ENCODE measurements at regions not wholly inside any gene's neighbourhood (a gene's known extent, or its start where the extent isn't known, plus 50 kb on each side); places are given as distances from the start of the nearest gene placed in this dataset.
"Not testable (repeated sequence)": the region's sequence is repeated elsewhere in the genome, so short reads cannot be mapped to it uniquely, and the experiment has no call there.

DNA sequence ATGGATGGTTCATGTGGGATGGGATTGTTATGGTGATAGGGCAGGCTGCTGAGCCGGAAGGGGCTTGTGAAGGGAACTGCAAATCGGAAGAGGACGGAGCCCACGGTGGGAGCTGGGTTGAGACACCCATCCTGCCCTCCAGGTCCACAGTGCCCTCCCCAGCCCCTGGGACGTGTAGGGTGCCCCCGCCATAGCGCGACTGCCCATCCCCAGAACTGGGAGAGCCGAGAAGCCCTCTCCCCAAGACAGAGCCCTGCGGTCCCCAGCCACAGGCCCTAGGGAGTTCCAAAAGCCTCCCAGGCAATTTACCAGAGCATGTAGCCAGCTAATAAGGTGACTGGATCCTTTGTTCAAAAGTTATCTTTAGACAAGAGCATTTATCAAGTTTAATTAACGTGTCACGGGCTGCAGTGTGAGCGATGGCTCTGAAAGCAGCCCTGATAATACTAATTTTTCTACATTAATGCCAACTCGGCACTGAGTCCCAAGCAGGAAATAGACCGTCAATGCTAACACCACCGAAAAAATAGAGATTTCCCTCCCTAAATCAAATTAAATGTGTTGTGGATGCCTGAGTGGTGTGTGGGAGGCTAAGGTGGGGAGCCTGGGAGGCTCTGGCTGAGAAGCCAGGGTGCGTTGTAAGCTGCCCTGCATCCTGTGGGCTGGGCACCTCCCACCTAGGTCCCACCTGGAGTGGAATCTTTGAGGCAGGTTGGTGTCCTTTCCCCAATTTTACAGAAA lies 76.8 kb upstream of the RTL6 start:
- DNase-seq: peak in 1 of 2 experiments; percentile 13

DNA sequence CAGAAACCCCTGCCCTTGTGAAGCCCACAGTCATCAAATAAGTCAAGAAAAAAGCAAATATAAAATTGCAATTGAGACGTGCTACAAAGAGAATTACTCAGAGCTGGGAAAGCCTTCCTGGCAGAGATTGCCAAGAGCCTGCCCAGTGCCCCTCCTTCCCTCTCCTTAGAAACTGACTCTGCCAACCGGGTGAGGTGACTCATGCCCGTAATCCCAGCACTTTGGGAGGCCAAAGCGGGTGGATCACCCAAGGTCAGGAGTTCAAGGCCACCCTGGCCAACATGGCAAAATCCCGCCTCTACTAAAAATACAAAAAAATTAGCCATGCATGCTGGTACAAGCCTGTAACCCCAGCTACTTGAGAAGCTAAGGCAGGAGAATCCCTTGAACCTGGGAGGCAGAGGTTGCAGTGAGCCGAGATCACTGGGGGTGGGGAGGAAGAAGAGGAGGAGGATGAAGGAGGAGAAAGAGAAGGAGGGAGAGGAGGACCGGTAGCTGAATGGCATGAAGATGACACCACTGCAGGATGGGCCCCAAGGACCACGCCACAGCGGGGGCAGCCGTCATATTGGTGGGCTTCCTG lies 76.1 kb upstream of the RTL6 start:
- no peak for DNase-seq

DNA sequence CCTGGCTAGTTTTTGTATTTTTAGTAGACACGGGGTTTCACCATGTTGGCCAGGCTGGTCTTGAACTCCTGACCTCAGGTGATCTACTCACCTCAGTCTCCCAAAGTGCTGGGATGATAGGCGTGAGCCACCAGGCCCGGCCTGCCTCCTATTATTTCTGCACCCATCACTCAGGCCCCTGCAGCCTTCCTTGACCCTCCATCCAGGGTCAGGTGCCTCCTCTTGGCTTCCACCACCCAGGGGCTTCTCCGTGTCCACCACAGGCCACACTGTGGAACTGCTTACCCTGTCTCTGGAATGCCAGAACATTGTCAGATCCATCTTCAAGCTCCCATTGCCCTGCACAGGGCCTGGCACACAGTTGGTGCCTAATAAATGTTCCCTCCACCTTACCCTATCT lies 75.4 kb upstream of the RTL6 start:
- DNase-seq: no peak

DNA sequence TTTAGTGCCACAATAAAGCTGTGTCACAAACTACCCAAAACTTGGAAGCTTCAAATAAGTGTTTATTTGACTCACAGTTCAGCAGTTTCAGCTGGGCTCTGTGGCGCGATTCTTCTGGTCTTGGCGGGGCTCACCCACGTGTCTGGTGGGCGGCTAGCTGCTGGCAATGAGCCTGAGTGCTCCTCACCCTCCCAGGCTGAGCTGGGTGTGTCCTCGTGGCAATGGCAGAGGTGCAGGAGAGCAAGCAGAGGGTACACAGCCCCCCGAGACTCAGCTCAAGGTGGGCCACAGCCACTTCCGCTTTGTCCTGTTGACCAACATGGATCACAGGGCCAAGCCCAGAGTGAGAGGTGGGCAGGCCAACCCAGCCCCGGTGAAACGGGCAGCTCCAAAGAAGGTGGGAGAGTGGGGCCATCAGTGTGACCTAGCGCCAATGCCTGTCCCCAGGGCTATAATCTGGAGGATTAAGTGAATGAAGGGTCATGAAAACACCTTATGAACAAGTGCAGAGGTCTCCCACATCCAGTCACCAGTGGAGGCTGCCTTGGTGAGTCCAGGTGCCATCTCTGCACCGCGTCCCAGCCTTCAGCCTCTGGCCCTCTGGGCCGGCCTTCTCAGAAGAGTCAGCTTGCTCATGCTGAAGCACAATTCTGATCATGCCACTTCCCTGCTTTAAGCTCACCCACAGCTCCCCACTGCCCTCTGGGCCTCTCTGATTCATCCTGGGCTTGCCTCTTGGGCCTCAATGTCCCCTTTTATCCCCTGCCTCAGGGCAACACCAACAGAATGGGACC lies 74.6 kb upstream of the RTL6 start:
- no peak for DNase-seq

DNA sequence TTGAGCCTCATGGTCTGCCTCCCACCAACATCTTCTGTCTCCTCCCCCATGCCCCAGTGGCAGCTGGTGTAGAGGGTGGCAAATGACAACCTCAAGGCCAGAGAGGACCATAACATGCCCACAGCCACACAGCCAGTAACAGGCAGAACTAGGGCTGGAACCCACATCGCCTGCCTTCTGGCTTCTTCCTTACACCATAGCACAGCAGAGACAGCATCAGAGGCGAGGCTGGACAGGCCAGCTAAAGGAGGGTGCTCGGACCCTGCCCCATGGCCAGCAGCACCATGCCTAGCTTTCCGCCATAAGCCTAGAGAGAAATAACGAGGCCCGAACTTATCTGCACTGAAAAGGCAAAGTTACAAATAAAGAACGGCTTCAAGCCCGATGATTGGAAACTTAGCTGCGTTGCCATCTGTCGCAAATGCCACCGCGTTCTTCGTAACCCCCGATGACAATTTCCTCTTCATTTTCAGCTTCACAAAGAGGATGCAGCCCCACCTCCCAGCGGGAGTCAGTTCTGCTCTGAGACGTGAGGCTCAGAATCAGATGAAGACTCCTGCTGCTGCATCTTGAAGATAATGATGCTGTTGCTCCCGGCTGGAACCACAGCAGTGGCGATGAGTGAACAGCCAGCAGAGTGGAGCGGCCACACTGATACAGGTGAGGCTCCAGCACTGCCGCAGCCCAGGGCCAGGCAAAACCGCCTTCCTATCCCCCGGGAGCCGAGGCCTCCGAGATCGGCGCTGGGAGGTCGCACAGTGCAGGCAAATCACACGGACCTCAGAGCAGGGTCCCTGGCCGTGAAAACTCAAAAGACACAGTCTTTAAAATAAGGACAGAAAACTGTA lies 73.8 kb upstream of the RTL6 start:
- no peak for DNase-seq

DNA sequence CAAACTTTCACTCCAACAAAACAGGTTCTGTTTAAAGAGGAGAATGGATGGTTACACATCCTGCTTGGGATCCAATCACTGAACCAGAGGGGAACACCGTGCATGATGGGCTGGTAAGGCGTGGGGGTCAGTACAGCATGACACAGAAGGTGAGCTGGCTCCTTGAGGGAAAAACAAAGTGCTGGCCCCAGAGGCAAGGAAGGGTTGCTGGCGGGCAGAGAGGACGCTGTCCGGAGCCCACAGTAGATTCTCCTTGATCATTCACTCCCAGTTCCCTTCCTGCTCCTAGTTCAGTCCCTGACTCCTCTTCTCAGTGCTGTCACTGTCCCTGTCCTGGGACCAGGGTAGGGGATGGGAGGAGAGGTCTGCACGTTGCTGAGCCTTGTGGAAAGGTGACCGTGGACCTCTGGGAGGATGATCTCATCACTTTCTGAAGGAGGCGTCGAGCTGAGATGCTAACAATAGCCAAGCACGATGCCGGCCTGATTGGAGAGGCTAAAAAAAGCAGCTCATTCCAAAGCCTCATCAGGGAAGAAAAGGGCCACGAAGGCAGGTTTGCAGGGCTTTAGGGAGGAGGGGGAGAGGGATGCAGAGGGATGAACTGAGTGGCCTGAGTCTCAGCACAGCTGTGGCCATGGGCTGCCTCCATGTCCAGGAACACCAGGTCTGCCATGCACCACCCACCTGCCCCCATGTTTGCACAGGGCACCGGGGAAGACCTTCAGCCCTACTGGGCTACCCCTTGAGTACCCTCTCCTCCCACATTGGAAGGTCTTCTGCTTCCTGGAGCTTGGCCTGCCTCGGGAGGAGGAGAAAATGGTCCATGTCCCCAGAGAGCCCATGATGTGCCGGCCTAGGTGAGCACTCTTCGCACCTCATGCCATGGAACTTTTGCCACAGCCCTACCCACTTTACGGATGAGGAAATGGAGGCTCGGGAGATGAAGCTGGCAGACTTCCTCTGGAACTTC lies 72.7 kb upstream of the RTL6 start:
- no peak for DNase-seq

DNA sequence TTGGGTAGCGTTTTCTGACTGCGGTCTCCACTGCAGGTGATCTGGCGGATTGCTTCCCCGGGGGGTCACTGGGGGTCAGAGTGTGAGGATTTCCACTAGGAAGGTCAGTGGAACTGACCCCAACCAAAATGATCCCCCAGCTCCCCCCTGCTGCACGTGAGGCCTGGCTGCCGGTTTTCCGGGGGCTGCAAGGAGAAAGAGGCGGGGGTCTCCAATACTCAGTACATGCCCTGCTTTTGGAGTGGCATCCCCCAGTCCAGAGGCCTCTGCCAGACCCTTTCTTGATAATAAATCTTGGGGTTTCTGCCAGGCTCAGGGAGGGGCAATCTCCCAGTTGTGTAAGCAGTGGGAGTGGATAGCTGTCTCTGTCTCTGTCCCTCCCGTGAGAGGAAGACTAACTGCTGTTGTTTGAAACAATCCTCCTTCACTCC lies 71.5 kb upstream of the RTL6 start:
- no peak for DNase-seq

DNA sequence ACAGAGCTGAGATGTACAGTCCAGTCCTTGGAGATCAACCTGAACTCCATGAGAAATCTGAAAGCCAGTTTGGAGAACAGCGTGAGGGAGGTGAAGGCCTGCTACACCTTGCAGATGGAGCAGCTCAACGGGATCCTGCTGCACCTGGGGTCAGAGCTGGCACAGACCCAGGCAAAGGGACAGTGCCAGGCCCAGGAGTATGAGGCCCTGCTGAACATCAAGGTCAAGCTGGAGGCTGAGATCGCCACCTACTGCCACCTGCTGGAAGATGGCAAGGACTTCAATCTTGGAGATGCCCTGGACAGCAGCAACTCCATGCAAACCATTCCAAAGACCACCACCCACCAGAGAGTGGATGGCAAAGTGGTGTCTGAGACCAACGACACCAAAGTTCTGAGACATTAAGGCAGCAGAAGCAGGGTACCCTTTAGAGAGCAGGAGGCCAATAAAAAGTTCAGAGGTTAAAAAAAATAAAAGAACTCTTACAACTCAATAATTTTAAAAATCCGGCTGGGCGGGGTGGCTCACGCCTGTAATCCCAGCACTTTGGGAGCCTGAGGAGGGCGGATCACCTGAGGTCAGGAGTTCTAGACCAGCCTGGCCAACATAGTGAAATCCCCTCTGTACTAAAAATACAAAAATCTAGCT lies 69.9 kb upstream of the RTL6 start:
- peak; percentile 19 to 24 for DNase-seq

DNA sequence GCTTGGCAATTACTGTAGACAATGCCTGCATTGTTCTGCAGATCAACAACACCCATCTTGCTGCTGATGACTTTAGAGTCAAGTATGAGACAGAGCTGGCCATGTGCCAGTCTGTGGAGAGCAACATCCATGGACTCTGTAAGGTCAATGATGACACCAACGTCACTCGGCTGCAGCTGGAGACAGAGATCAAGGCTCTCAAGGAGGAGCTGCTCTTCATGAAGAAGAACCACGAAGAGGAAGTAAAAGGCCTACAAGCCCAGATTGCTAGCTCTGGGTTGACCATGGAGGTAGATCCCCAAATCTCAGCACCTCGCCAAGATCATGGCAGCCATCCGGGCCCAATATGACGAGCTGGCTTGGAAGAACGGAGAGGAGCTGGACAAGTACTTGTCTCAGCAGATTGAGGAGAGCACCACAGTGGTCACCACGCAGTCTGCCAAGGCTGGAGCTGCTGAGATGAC lies 69.4 kb upstream of the RTL6 start:
- DNase-seq: not testable (repeated sequence)

DNA sequence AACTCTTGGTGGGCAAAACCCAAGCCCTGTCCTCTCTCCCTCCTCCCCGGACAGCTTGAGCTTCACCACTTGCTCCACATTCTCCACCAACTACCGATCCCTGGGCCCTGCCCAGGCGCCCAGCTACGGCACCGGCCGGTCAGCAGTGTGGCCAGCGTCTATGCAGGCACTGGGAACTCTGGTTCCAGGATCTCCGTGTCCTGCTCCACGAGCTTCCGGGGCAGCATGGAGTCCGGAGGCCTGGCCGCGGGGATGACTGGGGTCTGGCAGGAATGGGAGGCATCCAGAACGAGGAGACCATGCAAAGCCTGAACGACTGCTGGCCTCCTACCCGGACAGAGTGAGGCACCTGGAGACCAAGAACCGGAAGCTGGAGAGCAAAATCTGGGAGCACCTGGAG lies 68.9 kb upstream of the RTL6 start:
- no peak for DNase-seq

DNA sequence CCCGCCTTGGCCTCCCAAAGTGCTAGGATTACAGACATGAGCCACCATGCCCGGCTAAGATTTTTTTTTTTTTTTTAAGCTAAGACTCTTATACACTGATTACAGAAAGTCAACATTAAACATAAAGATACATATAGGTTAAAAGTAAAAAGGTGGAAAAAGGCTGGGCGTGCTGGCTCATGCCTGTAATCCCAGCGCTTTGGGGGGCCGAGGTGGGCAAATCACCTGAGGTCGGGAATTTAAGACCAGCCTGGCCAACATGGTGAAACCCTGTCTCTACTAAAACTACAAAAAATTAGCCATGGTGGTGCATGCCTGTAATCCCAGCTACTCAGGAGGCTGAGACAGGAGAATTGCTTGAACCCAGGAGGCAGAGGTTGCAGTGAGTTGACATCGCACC lies 64.6 kb upstream of the RTL6 start:
- not testable (repeated sequence) for DNase-seq

DNA sequence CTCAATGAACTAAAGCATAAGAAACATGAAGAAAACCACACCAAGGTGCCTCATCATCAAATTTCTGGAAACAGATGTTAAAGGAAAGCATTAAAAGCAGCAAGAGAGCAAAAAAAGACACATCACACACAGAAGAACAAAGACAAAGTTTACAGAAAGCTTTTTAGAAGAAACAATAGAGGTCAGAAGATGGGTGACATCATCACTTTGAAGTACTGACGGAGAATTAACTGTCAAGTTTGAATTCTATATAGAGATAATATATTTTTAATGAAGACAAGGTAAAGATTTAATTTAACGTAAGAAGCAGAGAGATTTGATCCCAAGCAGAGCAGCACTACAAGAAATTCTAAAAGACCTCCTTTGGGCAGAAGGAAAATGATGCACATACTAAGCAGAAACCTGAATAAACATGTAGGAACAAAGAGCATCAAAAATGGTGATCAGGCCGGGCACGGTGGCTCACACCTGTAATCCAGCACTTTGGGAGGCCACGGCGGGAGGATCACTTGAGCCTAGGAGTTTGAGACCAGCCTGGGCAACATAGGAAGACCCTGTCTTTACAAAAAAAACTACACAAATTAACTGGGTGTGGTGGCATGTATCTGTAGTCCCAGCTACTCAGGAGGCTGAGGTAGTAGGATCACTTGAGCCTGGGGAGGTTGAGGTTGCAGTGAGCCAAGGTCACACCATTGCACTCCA lies 63.3 kb upstream of the RTL6 start:
- DNase-seq: no peak

DNA sequence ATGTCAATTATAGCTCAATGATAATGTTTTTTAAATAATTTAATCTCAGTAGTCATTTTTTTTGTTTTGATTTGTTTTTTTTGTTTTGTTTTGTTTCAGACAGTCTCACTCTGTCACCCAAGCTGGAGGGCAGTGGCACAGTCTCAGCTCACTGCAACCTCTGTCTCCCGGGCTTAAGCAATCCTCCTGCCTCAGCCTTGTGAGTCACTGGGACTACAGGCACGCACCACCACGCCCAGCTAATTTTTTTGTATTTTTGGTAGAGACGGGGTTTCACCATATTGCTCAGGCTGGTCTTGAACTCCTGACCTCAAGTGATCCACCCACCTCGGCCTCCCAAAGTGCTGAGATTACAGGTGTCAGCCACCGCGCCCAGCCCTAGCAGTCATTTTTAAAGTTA lies 60.6 kb upstream of the RTL6 start:
- DNase-seq: not testable (repeated sequence)

DNA sequence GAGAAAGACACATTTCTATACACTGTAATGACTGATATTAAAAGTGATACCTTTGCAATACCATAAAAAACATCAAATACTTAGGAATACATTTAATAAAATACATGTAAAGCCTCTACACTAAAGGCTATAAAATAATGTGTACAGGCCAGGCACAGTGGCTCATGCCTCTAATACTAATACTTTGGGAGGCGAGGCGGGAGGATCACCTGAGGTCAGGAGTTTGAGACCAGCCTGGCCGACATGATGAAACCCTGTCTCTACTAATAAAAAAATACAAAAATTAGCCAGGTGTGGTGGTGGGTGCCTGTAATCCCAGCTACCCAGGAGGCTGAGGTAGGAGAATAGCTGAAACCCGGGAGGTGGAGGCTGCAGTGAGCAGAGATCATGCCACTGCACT lies 59.8 kb upstream of the RTL6 start:
- DNase-seq: not testable (repeated sequence)

DNA sequence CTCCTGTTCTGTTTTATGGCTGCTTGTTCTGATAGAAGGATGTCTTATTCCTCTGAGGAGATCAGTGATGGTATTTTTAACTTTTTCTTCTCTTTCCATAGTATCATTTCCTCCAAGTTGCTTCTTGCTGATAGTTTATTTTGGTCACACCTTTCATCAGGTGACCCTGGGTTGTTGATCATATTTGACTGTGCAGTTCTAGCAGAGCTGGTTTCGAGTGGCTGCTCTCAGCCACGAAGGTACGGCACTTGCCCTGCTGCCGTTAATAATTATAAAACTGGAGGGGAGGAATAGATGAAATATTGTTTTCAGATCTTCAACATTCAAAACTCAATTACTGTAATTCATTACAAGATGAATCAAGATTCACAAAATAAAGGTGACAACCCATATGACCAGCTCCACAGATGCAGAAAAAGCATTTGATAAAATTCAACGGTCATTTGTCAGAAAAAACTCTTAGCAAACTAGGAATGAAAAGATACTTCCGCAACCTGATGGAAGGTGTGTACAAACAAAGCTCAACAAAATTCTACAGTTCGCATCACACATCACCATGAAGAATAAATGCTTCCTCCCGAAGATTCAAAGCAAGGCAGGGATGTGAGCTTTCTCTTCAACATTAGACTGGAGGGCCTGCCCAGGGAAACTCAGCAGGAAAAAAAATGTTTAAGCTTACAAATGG lies 59.2 kb upstream of the RTL6 start:
- DNase-seq: no peak

DNA sequence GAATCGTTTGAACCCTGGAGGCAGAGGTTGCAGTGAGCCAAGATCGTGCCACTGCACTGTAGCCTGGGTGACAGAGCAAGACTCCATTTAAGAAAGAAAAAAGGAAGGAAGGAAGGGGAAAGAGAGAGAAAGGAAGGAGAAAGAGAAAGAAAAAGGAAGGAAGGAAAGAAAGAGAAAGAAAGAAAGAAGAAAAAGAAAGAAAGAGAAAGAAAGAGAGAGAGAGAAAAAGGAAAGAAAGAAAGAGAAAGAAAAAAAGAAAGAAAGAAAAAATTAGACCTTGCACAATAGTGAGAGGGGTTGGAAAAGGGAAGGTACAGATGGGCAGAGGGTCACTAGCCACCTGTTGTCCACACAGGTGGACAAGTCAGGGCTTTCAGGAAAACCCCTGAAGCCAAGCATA lies 57.6 kb upstream of the RTL6 start:
- DNase-seq: no peak

DNA sequence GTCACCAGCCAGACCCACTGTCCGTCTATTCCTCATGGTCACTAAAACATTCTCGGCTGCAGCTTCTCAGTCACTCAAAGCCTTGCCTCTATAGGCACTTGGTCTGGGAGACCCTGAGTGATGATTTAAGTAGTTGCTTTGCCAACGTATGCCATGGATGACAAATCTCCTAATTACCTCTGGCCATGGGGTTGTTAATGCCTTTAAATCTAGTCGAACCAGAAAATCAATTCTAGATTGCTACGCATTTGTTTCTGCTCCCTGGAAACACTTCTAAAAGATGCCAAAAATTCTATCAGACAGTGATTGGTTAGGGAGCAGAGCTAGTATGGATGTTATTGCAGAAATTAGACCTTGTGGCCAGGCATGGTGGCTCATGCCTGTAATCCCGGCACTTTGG lies 57.0 kb upstream of the RTL6 start:
- DNase-seq: no peak

DNA sequence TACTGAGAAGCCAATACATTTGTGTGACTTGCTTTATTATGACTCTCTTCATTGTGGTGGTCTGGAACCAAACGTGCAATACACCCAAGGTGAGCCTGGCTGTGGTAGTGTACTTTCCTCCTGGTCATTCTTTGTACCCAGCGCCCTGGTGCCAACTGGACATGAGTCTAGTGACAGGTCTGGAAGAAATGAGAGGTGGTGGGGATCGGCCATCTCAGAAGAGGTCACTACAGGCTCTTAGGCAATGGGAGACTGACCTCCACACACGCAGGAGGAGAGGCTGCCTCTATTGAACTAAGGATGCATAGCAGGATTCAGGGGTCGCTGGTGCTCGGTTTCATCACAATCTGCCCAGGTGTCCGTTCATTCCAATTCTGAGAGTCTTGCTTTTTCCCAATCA lies 56.4 kb upstream of the RTL6 start:
- no peak for DNase-seq

DNA sequence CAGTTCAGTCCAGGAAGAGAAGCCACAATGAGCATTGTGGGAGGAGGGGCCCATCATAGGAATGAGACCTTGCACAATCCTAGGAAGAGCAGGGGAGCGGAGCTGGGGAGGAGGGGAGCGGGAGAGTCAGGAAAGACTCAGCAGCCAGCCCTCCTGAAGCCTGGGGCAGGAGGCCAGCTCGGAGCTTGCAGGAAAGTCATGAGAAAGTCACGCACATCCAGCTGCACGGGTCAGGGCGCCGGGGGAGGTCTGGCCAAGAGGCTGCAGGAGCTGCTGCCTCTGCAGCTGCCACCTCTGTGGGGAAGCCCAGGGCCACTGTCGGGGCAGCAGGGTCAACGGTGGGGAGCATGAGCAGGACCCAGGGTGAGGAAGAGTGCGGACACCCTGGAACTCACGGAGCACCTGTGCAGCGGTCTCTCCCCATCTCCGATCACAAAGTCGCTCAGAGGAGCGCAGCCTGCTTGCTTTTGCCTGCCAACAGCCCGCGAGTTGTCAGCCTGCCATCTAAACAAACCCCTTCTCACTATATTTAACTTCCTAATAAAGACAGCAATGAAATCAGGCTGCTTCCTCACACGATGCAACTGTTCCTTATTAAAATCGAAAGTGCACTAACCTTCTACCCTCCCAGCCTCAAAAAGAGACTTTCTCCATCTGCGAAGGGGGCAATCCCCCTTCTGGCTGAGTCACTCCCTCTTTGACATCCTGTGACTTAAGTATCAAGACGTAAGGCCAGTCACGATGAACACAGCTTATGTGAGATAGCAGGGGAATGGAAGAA lies 52.9 kb upstream of the RTL6 start:
- DNase-seq: no peak
